MCF 10A (cell line): ENCODE measurements at regions not wholly inside any gene's neighbourhood (a gene's known extent, or its start where the extent isn't known, plus 50 kb on each side); places are given as distances from the start of the nearest gene placed in this dataset.

ENCODE experiments used
- BruUV-seq: library from RNA; stranded (reverse); fragments of 400-500 nt; replicated peaks from 2 replicates; lab custom pipeline; 2021; lab: Mats Ljungman, UMichigan
- CTCF ChIA-PET: fragments of 300-600 bp; sonication (Branson Sonifier 250); formaldehyde crosslinking; extraction: SDS; loops from one replicate; lab custom pipeline; 2021; ENCODE audit warnings: antibody characterized with exemption, inconsistent platforms; lab: Yijun Ruan, JAX
- POLR2A ChIA-PET: fragments of 300-600, 350-650 bp; sonication (Branson Sonifier 250); formaldehyde crosslinking; extraction: SDS; loops from one replicate; lab custom pipeline; 2020; ENCODE audit warnings: antibody characterized with exemption, inconsistent platforms; lab: Yijun Ruan, JAX
- DNase-seq: peaks from one replicate; pipeline ENCODE4 v3.0.0-alpha.2; 2018; ENCODE audit not compliant: unreplicated experiment
- H3K27ac Mint-ChIP-seq: one replicate; pipeline ENCODE4 v1.8.0; 2022; ENCODE audit warnings: mild to moderate bottlenecking, low read depth, mixed read lengths; ENCODE audit not compliant: unreplicated experiment
- H3K27me3 Mint-ChIP-seq: one replicate; pipeline ENCODE4 v1.8.0; 2022; ENCODE audit warnings: mixed read lengths; ENCODE audit not compliant: insufficient read depth, unreplicated experiment
- H3K36me3 Mint-ChIP-seq: one replicate; pipeline ENCODE4 v1.8.0; 2022; ENCODE audit warnings: mild to moderate bottlenecking, moderate library complexity, mixed read lengths; ENCODE audit not compliant: insufficient read depth, unreplicated experiment
- H3K4me1 Mint-ChIP-seq: one replicate; pipeline ENCODE4 v1.8.0; 2022; ENCODE audit warnings: mixed read lengths; ENCODE audit not compliant: insufficient read depth, unreplicated experiment
- H3K4me3 Mint-ChIP-seq: one replicate; pipeline ENCODE4 v1.8.0; 2022; ENCODE audit warnings: mild to moderate bottlenecking, moderate library complexity, mixed read lengths; ENCODE audit not compliant: unreplicated experiment
- H3K9me3 Mint-ChIP-seq: one replicate; pipeline ENCODE4 v1.8.0; 2022; ENCODE audit warnings: mixed read lengths; ENCODE audit not compliant: unreplicated experiment
- CTCF ChIP-seq: fragments of 200-600 bp; IDR thresholded peaks from one replicate; pipeline ENCODE4 v1.8.0; 2022; ENCODE audit warnings: antibody characterized with exemption, mild to moderate bottlenecking; ENCODE audit not compliant: unreplicated experiment
- intact Hi-C: fragments of 100-400 bp; cut with micrococcal nuclease; formaldehyde crosslinking; loops from 2 replicates; pipeline ENCODE4 v1.14.1; 2022

- no TSS peak for BruUV-seq
- DNase-seq = no peak
- Mint-ChIP-seq H3K4me1 (no peaks in the 10 kb centered on the region), H3K36me3 (no peaks in the 10 kb centered on the region), H3K27ac (no peak overlapping the region), H3K4me3 (no peak overlapping the region), H3K9me3 (peaks cover 8% of the 10 kb centered on the region), H3K27me3 (peaks cover 60% of the 10 kb centered on the region)
- intact Hi-C loops = no loop called here
- ChIA-PET CTCF (interaction anchor here (0.5 kb wide), 1 partner anchor 105 kb away, joined by 3 read pairs; no protein-coding TSS in a partner anchor), POLR2A (no interaction called here)
- TF ChIP-seq CTCF = no peak
Measured at GRCh38 chr9:32844259-32844658, 60.9 kb downstream of the TMEM215 start.

- intact Hi-C loops = no loop called here
- no peak for DNase-seq
- ChIA-PET POLR2A (no interaction called here), CTCF (interaction anchor here (0.7 kb wide), 1 partner anchor 90 kb away, joined by 3 read pairs; no protein-coding TSS in a partner anchor)
- no peaks in the 10 kb centered on the region for H3K4me1 Mint-ChIP-seq
- peaks cover 61% of the 10 kb centered on the region for H3K27me3 Mint-ChIP-seq
- no peak for TF ChIP-seq CTCF
- H3K4me3 Mint-ChIP-seq = no peak overlapping the region
- no TSS peak for BruUV-seq
- H3K27ac Mint-ChIP-seq = no peak overlapping the region
- H3K36me3 Mint-ChIP-seq = no peaks in the 10 kb centered on the region
- H3K9me3 Mint-ChIP-seq = no peaks in the 10 kb centered on the region
Measured at GRCh38 chr9:32854271-32854670, 70.9 kb downstream of the TMEM215 start.

- peaks cover 59% of the 10 kb centered on the region for H3K27me3 Mint-ChIP-seq
- intact Hi-C loops = no loop called here
- BruUV-seq = no TSS peak
Measured at GRCh38 chr9:32855752-32856151, 72.4 kb downstream of the TMEM215 start.

GRCh38 chr9:32863291-32863690 lies 80.0 kb downstream of the TMEM215 start:
- H3K27ac Mint-ChIP-seq = no peak overlapping the region
- BruUV-seq = no TSS peak

More at GRCh38 chr9:32855752-32856151, 72.4 kb downstream of the TMEM215 start:
- no peak for TF ChIP-seq CTCF
- Mint-ChIP-seq H3K27ac (no peak overlapping the region), H3K4me3 (no peak overlapping the region), H3K36me3 (no peaks in the 10 kb centered on the region), H3K4me1 (no peaks in the 10 kb centered on the region), H3K9me3 (no peaks in the 10 kb centered on the region)
- POLR2A ChIA-PET = no interaction called here
- DNase-seq = no peak
- CTCF ChIA-PET = no interaction called here

More at GRCh38 chr9:32863291-32863690, 80.0 kb downstream of the TMEM215 start:
- Mint-ChIP-seq H3K4me1 (no peaks in the 10 kb centered on the region), H3K4me3 (no peak overlapping the region), H3K9me3 (no peaks in the 10 kb centered on the region), H3K27me3 (peaks cover 13% of the 10 kb centered on the region), H3K36me3 (no peaks in the 10 kb centered on the region)
- intact Hi-C loops = no loop called here
- ChIA-PET CTCF (no interaction called here), POLR2A (no interaction called here)
- DNase-seq = no peak
- no peak for TF ChIP-seq CTCF
